ENCODE measurements at regions not wholly inside any gene's neighbourhood (a gene's known extent, or its start where the extent isn't known, plus 50 kb on each side); places are given as distances from the start of the nearest gene placed in this dataset.

DNA sequence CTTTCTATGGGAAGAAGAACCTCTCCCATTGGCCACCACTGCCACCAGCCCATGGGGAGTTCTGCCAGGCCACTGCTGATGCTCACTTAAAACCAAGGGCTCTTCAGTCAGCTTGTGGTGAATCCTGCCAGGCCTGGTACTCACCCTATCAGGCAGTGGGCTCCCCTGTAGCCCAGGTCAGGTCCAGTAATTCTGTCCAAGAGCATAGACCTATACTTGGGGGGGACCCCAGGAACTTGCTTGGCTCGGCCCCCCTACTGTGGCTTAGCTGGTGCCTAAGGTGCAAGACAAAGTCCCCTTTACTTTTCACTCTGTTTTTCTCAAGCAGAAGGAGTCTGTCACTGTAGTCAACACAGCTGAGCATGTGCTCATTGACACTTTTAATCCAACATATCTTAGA, 1012.2 kb downstream of the PCDH19 start:
- no TSS peak for BruUV-seq (replicated peaks)
- ATAC-seq: no peak

DNA sequence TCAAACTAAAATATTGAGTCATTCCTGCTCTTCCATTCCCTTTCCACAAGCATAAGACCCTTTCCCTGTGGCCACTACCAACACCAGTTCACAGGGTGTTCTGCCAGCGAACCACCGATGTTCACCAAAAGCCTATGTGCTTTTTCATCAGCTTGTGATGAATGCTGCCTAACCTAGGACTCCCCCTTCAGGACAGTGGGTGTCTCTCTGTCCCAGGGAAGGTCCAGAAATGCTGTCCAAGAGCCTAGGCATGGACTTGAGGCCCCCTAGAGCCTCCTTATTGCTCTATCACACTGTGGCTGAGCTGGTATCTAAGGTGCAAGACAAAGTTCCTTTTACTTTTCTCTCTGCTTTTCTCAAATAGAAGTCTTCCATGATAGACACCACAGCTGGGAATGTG, 1015.6 kb downstream of the PCDH19 start:
- no peak overlapping the region for H3K4me3 ChIP-seq (replicated peaks in 1 of 2; ENCODE audit: low read depth in 1 of 2, low read length in 2 of 2)
- H3K4me2 ChIP-seq (ENCODE audit: low read length): no peak overlapping the region
- no peaks in the 10 kb centered on the region; a peak in 1 of 4 replicates for H3K9me3 ChIP-seq (ENCODE audit: control insufficient read depth in 1 of 2, insufficient read depth in 1 of 2, low read depth in 1 of 2, low read length in 2 of 2)
- ATAC-seq: no peak
- no peak overlapping the region for H3K27ac ChIP-seq (ENCODE audit: low read depth, low read length)
- H3K36me3 ChIP-seq (ENCODE audit: control insufficient read depth in 1 of 2, insufficient read depth in 2 of 2, low read length in 2 of 2): no peaks in the 10 kb centered on the region
- H3K4me1 ChIP-seq (ENCODE audit: control insufficient read depth in 1 of 2, insufficient read depth in 2 of 2, low read length in 2 of 2): no peaks in the 10 kb centered on the region
- H4K20me1 ChIP-seq (ENCODE audit: insufficient read depth): no peaks in the 10 kb centered on the region
- CTCF ChIA-PET: no interaction called here
- POLR2A ChIA-PET: no interaction called here
- no peaks in the 10 kb centered on the region for H3K79me2 ChIP-seq (ENCODE audit: insufficient read depth, low read length)
- TF ChIP-seq SP1 (IDR thresholded peaks at IDR 0.05; ENCODE audit: low read depth) (no peak), ZFX (IDR thresholded peaks at IDR 0.05) (no peak), JUND (IDR thresholded peaks at IDR 0.05) (no peak)
- DNase-seq (ENCODE audit: low read depth, low spot score): no peak
- H3K9me2 ChIP-seq (ENCODE audit: insufficient read depth): no peaks in the 10 kb centered on the region
- RAD21 ChIA-PET (ENCODE audit: low non-redundant PET in 1 of 2, low total read pairs in 2 of 2, uncharacterized antibody in 2 of 2, unreplicated experiment in 2 of 2): no interaction called here
- H3K9ac ChIP-seq (ENCODE audit: low read length): no peak overlapping the region
- BruUV-seq (replicated peaks): no TSS peak
- H2AFZ ChIP-seq (ENCODE audit: low read depth, low read length, poor library complexity, severe bottlenecking): no peak overlapping the region
- no peaks in the 10 kb centered on the region for H3K27me3 ChIP-seq (ENCODE audit: insufficient read depth, low read length)
- intact Hi-C loops (cut with micrococcal nuclease): no loop called here

More for the DNA sequence above, 1012.2 kb downstream of the PCDH19 start:
- TF ChIP-seq EZH2 (IDR thresholded peaks at IDR 0.05): no peak
- Histone ChIP-seq H3K27me3 (ENCODE audit: insufficient read depth, low read length) (no peaks in the 10 kb centered on the region), H3K36me3 (ENCODE audit: control insufficient read depth in 1 of 2, insufficient read depth in 2 of 2, low read length in 2 of 2) (no peaks in the 10 kb centered on the region), H3K79me2 (ENCODE audit: insufficient read depth, low read length) (no peaks in the 10 kb centered on the region), H3K9me3 (ENCODE audit: control insufficient read depth in 1 of 2, insufficient read depth in 1 of 2, low read depth in 1 of 2, low read length in 2 of 2) (no peaks in the 10 kb centered on the region), H3K4me1 (ENCODE audit: control insufficient read depth in 1 of 2, insufficient read depth in 2 of 2, low read length in 2 of 2) (no peaks in the 10 kb centered on the region), H3K4me2 (ENCODE audit: low read length) (no peak overlapping the region), H3K4me3 (replicated peaks in 1 of 2; ENCODE audit: low read depth in 1 of 2, low read length in 2 of 2) (no peak overlapping the region), H4K20me1 (ENCODE audit: insufficient read depth) (no peaks in the 10 kb centered on the region), H2AFZ (ENCODE audit: low read depth, low read length, poor library complexity, severe bottlenecking) (no peak overlapping the region), H3K27ac (ENCODE audit: low read depth, low read length) (no peak overlapping the region), H3K9me2 (ENCODE audit: insufficient read depth) (no peaks in the 10 kb centered on the region), H3K9ac (ENCODE audit: low read length) (no peak overlapping the region)
- intact Hi-C loops (cut with micrococcal nuclease): no loop called here
- POLR2A ChIA-PET: no interaction called here
- CTCF ChIA-PET: no interaction called here
- RAD21 ChIA-PET (ENCODE audit: low non-redundant PET in 1 of 2, low total read pairs in 2 of 2, uncharacterized antibody in 2 of 2, unreplicated experiment in 2 of 2): no interaction called here
- no peak for DNase-seq (ENCODE audit: low read depth, low spot score)
